ENCODE measurements at regions not wholly inside any gene's neighbourhood (a gene's known extent, or its start where the extent isn't known, plus 50 kb on each side); places are given as distances from the start of the nearest gene placed in this dataset.

GRCh38 chr2:31810200-31810917 is 200.4 kb downstream of the MEMO1 start:
- no peak for TF ChIP-seq CTCF (conservative IDR thresholded peaks at IDR 0.05; ENCODE audit: low read depth, low read length)
- TF ChIP-seq EZH2phosphoT487 (IDR thresholded peaks at IDR 0.05; ENCODE audit: borderline replicate concordance, low read length), result no peak
- TF ChIP-seq EZH2 (IDR thresholded peaks at IDR 0.05; ENCODE audit: low read length, unreplicated experiment), result no peak

All from PC-3 (cell line).